ENCODE measurements at regions not wholly inside any gene's neighbourhood (a gene's known extent, or its start where the extent isn't known, plus 50 kb on each side); places are given as distances from the start of the nearest gene placed in this dataset.

DNA sequence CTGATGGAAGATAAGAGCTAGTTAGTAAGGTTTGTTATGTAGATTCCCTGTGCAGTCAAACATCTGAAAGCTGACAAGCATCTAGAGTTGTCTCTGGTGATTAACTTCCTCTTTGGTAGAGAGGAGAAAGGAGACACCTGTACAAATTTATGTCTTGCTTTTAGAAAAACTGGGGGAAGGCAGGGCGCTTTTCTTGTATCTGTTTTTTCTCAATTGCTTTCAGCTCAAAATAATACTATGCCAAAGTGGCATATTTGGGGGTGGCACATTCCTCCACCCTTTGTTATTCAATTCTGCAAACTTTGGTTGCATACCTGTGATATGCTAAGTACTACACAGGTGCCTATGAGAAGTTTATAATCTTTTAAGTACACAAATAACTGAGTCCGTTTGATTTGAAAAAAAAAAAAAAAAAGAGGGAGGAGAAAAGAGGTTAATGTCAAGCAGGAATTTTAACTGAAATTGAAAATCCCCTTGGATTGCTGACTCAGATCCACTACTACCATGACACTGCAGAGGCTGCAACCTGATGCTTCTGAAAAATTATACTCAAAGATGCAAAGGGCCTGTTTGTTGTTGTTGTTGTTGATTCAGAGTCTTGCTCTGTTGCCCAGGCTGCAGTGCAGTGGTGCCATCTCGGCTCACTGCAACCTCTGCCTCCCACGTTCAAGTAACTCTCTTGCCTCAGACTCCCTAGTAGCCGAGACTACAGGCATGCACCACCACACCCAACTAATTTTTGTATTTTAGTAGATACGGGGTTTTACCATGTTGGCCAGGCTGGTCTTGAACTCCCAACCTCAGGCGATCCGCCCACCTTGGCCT, 164.8 kb upstream of the NBEA start:
- DNase-seq: no peak

DNA sequence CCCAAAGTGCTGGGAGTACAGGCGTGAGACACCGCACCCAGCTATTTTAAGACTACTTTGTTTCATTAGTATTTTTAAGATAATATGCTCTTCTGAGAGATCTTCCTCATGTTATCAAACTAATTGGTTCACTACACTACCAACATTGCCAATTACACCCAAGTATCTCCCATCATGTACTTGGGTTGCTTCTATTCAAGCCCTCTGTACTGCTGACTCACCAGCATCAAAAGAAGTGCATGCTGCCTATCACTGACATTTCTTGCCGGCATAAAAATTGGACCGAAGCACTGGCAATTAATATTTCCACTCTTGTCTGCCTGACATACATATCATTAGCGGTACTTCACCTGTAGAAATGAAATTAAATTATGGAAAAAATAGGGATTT, 164.2 kb upstream of the NBEA start:
- DNase-seq: no peak

- no peak for DNase-seq
These were observed 162.9 kb upstream of the NBEA start for GRCh38 chr13:34779171-34779570.

- DNase-seq: no peak
These were observed 148.8 kb upstream of the NBEA start for GRCh38 chr13:34793301-34793700.

- no peak for DNase-seq
These were observed 138.3 kb upstream of the NBEA start for GRCh38 chr13:34803756-34804155.

GRCh38 chr13:34805347-34805746, 136.7 kb upstream of the NBEA start:
- no peak for DNase-seq

- DNase-seq: no peak
These were observed 133.4 kb upstream of the NBEA start for GRCh38 chr13:34808649-34809048.

DNA sequence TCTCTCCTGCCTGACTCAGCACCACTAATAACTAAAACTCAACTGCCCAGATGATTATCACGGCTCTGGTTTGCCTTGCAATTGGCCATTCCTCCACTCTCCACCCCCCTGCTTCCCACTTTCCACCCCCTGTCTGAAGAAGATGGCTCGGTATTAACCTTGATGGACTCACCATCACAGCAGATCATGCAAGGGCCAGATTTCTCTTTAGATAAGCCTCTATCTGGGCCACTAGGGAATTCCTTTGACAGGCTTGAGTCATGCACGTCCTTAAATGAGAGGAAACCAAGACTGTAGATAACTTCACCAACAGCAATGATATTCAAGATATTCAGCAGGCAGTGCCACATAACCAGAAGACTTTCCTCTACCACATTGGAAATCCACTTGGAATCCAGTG, 131.1 kb upstream of the NBEA start:
- DNase-seq: no peak

DNA sequence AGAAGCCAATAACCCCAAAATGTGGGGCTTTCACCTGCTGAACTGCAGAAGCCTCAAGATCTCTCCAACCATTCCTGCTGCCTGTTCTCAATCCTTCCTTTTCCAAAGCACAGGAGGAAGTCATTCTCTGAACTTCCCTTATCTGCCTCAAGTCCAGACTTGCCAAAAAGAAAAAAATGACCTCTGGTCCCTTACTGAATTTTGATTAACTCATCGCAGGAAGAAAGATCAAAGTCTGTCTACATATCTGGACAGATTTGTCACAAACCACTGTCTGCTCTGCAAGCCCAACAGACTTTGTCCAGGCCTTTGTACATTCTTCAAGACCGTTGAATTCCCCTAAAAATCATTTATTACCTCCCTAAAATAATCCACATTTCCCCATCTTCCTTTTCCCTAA, 126.5 kb upstream of the NBEA start:
- peak; percentile 31 for DNase-seq

DNA sequence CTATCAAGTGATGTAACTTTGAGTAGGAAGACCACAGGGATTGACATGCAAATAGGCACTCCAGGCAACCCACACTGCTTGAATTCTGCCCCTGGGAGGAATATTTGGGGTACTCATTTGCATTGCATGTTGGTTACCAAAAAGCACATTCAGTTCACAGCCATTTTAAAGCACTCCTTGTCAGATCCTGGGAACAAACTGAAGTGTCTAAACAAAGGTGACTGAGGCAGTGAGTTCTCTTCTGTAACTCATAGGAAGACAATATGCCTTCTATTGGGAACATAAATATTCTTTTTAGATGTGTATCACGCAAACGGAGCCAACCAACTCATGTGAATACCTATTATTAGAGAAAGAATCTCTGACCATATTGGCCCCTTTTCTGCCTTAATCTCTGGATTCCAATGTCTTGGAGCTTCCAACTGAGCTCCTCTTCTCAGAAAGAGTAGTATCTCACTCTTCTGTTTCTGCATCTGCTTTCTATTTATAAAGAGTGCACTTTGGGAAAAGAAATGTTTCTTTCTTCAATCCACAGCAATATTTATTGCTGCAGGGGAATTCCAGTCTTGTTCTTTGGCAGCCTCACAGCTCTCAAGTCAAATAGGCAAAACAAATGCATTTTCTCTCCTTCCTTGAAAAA, 125.7 kb upstream of the NBEA start:
- peak; percentile 64 for DNase-seq

GRCh38 chr13:34816908-34817665, 125.0 kb upstream of the NBEA start:
- peak; percentile 32 for DNase-seq

- DNase-seq: no peak
These were observed 119.4 kb upstream of the NBEA start for GRCh38 chr13:34822650-34823049.

DNA sequence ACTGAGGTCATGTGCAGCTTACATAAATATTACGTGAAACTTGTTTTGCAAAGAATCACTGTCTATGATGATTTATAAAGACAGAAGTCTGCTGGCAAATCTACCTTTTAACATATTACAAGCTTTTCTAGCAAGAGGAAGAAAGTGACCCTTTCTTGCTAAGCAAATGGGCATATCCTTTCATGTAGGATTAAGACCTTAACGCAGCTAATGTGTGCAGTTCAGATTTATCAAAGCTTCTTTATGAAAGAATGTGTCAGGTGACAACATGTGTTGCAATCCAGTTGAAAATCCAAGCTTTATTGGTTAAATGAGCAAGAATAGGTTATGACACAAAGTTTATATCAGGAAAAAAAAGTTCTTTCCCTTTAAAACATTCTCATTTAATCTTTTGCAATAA, 115.6 kb upstream of the NBEA start:
- no peak for DNase-seq

DNA sequence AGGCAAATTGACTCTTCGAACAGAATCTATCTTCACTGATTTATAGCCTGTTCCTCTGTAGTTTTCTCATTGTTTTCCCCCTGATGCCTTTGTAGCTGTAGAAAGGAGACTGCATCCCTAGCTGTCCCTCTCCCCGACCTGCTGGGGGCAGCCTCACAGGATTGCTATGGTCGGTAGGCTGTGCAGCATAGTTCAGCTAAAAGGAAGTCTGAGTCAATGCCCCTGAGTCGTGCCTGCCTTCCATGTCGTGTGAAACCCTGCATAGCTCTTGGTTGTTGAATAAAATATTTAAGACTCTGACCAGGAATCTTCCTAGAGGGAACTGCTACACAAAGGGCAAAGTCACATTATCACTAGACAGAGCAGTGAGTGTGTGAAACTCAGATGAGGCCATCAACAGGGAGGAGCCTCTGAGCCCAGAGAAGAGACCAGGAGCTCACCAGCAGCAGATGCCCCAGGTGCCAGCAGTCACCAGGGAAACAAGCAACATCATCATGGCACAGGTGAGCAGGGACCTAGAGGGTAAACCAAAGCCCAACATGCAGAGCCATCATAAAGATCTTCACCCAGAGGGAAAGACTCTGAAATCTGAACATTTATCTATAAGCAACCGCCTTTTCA, 108.4 kb upstream of the NBEA start:
- peak; percentile 16 for DNase-seq

DNA sequence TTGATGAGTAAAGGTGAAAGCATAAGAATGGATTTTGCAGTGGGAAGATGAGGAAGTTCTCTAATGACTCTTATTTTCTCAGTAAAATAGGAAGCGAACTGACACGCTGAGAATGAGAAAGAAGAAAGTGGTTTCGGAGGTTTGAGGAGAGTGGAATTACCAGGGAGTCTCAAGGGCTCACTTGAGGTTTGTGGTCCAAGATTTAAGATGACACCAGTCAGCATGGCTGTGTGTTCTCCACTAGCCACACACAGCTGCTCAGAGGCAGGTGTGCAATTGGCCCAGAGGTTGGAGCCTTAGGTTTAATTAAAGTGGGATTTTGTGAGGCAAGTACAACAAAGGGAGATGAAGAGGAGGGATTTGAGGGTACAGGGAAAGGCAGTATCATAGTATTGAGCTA, 99.6 kb upstream of the NBEA start:
- DNase-seq: no peak

DNA sequence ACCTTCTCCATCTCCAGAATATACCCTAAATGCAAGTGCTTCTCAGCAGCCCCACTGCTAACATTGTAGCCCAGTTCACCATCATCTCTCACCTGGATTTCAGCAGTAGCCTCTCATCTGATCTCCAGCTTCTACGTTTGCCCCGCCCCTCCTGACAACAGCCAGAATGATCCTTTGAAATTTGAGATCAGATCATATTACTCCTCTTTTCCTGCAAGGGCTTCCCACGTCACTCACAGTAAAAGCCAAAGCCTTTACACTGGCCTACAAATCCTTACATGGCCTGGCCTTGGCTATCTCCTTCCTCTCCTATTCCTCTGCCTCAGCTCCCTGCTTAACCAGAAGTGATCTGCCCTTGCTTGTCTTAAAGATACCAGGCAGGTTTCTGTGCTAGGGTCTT, 94.3 kb upstream of the NBEA start:
- no peak for DNase-seq

DNA sequence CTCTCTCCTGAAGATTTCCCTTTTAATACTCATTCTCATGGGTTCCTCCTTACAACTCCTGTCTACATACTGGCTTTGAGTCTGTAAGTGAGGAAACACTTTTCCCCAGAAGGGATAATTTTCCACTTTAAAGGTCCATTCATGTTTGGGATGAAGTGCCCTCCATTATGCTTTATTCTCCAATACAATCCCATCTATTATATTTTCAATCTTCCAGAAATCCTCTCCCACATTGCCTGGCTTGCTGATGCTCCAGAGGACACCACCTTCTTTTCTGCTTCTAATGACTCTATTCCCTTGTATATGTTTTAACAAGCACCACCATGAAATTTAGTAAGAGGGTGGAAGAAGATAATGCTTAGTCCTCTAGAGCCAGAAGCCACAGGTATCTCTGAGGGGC, 92.7 kb upstream of the NBEA start:
- DNase-seq: no peak

- no peak for DNase-seq
These were observed 88.9 kb upstream of the NBEA start for GRCh38 chr13:34853161-34853560.

DNA sequence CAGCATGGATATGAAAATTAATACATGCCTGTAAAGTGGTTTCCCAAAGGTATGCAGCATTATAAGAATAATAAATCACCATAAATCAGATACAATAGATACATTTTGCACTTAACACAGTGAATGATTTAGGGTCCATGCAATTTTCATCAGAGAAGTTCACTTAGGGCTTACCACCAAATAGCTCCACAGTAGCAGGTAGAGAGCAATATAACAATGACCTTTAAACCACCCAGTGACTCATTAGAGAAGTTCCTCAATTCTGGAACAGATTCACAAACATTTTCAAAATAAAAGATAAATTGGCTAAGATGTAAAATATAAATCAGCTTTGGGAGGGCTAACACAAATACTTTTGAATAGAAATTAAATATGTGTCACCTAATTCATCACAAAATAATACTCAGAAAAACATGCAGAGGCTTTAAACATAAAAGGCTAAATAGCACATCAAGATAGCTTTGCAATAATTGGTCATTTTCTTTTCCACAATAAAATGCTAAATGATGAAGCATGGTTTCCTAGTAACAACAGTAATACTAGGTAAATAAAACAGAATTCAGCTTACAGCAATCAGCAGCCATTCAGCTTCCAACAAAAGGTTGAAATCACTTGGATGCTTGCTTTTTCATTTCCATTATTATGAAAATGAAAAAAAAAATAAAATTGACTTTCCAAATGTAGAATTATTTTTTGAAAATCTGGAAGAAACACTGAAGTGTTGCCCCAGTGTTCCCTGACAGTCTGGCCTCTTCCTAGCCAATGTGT, 84.3 kb upstream of the NBEA start:
- no peak for DNase-seq

GRCh38 chr13:34862311-34862710, 79.8 kb upstream of the NBEA start:
- DNase-seq: peak; percentile 31

GRCh38 chr13:34862716-34863115, 79.4 kb upstream of the NBEA start:
- DNase-seq: peak; percentile 71

GRCh38 chr13:34863360-34864135, 78.5 kb upstream of the NBEA start:
- peak; percentile 91 for DNase-seq
